HG03139 (cell line): ENCODE measurements at regions not wholly inside any gene's neighbourhood (a gene's known extent, or its start where the extent isn't known, plus 50 kb on each side); places are given as distances from the start of the nearest gene placed in this dataset.

Experiments used
- ATAC-seq: cut with Tn5 transposase; IDR thresholded peaks from one replicate; pipeline ENCODE4 v1.9.1; 2021; ENCODE audit not compliant: unreplicated experiment

GRCh38 chr13:39856714-39857113 is 201.3 kb downstream of the COG6 start:
- ATAC-seq = no peak

GRCh38 chr13:39858794-39859193 is 203.3 kb downstream of the COG6 start:
- no peak for ATAC-seq

- ATAC-seq = no peak
Measured at GRCh38 chr13:39859898-39860297, 204.4 kb downstream of the COG6 start.

GRCh38 chr13:39862900-39863299 is 207.4 kb downstream of the COG6 start:
- no peak for ATAC-seq

GRCh38 chr13:39864221-39864620 is 208.8 kb downstream of the COG6 start:
- no peak for ATAC-seq

GRCh38 chr13:39866722-39867121 is 211.3 kb downstream of the COG6 start:
- no peak for ATAC-seq

- no peak for ATAC-seq
Measured at GRCh38 chr13:39867807-39868206, 212.3 kb downstream of the COG6 start.

GRCh38 chr13:39870197-39870747 is 214.8 kb downstream of the COG6 start:
- no peak for ATAC-seq

GRCh38 chr13:39874331-39875053 is 219.0 kb downstream of the COG6 start:
- no peak for ATAC-seq

GRCh38 chr13:39875111-39875987 is 219.9 kb downstream of the COG6 start:
- no peak for ATAC-seq

- no peak for ATAC-seq
Measured at GRCh38 chr13:39876258-39876657, 220.8 kb downstream of the COG6 start.

GRCh38 chr13:39877134-39877533 is 221.7 kb downstream of the COG6 start:
- no peak for ATAC-seq

- ATAC-seq = no peak
Measured at GRCh38 chr13:39879286-39880035, 224.0 kb downstream of the COG6 start.

- no peak for ATAC-seq
Measured at GRCh38 chr13:39881383-39881782, 225.9 kb downstream of the COG6 start.

GRCh38 chr13:39881887-39882286 is 226.4 kb downstream of the COG6 start:
- no peak for ATAC-seq

- no peak for ATAC-seq
Measured at GRCh38 chr13:39884166-39884565, 228.7 kb downstream of the COG6 start.

- no peak for ATAC-seq
Measured at GRCh38 chr13:39886336-39886735, 230.9 kb downstream of the COG6 start.

- no peak for ATAC-seq
Measured at GRCh38 chr13:39887387-39887786, 231.9 kb downstream of the COG6 start.

- no peak for ATAC-seq
Measured at GRCh38 chr13:39888865-39889810, 233.7 kb downstream of the COG6 start.

GRCh38 chr13:39890537-39890936 is 235.1 kb downstream of the COG6 start:
- ATAC-seq = no peak
